ENCODE measurements at regions not wholly inside any gene's neighbourhood (a gene's known extent, or its start where the extent isn't known, plus 50 kb on each side); places are given as distances from the start of the nearest gene placed in this dataset.

DNA sequence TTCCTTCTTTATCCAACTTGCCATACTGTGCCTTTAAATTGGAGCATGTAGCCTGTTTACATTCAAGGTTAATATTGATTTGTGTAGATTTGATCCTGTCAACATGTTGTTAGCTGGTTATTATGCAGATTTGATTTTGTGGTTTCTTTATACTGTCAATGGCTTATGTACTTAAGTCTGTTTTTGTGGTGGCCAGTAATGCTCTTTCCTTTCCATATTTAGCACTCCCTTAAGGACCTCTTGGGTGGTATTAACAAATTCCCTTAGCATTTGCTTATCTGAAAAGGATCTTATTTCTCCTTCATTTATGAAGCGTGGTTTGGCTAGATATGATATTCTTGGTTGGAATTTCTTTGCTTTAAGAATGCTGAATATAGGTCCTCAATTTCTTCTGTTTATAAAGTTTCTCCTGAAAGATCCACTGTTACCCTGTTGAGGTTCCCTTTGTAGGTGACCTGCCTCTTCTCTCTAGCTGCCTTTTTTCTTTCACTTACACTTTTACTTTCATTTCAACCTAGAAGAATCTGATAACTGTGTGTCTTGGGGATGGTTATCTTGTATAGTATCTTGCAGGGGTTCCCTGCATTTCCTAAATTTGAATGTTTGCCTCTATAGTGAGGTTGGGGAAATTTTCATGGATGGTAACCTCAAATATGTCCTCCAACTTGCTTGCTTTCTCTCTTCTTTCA, 86.9 kb upstream of the NEGR1 start:
- DNase-seq, result no peak
- TF ChIP-seq, protein P1, sequence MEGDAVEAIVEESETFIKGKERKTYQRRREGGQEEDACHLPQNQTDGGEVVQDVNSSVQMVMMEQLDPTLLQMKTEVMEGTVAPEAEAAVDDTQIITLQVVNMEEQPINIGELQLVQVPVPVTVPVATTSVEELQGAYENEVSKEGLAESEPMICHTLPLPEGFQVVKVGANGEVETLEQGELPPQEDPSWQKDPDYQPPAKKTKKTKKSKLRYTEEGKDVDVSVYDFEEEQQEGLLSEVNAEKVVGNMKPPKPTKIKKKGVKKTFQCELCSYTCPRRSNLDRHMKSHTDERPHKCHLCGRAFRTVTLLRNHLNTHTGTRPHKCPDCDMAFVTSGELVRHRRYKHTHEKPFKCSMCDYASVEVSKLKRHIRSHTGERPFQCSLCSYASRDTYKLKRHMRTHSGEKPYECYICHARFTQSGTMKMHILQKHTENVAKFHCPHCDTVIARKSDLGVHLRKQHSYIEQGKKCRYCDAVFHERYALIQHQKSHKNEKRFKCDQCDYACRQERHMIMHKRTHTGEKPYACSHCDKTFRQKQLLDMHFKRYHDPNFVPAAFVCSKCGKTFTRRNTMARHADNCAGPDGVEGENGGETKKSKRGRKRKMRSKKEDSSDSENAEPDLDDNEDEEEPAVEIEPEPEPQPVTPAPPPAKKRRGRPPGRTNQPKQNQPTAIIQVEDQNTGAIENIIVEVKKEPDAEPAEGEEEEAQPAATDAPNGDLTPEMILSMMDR (IDR thresholded peaks at IDR 0.05; ENCODE audit: low read depth, low read length), result no peak

DNA sequence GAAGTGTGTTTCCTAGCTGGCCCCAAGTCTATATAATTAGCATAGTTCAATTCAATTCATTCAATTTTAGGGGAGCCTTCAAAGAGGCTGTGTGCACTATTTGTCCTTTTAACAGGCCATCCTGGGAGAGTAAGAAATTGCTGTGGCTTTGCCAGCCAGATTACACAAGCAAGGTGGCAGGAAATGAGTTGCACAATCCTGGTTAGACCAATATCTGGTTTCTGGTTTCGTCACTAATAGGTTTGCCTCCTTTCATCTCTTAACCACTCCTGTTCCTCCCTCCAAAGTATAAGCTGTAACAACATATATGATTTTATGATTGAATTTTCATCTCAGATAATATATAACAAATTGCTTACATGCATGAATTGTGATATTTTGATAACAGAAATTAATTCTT, 84.1 kb upstream of the NEGR1 start:
- TF ChIP-seq, protein P1 (IDR thresholded peaks at IDR 0.05; ENCODE audit: low read depth, low read length), result no peak
- no peak for DNase-seq

More for the DNA sequence above, 86.9 kb upstream of the NEGR1 start:
- Histone ChIP-seq H3K4me1 (no peaks in the 10 kb centered on the region), H3K36me3 (no peaks in the 10 kb centered on the region), H3K4me3 (ENCODE audit: low read depth, low read length) (no peak overlapping the region), H3K9me3 (no peaks in the 10 kb centered on the region), H3K27me3 (no peaks in the 10 kb centered on the region)

DNA sequence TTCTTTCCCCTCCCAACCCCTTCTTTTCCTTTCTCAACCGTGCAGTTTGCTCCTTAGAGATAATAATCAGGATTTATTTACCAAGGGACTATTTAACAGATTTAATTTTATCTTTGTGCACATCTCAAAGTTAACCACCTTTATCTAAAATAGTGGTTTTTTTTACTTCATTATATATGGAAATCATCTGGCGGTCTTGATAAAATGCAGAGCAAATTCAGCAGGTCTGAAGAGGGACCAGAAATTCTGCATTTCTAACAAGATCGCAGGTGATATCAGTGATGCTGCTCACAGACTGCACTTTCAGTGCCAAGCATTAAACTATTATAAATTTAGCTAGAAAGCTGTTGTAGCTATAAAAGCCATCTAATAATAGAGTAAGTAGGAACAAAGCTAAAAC, 83.4 kb upstream of the NEGR1 start:
- no peak overlapping the region for H3K4me3 ChIP-seq (ENCODE audit: low read depth, low read length)
- TF ChIP-seq, protein P1 (IDR thresholded peaks at IDR 0.05; ENCODE audit: low read depth, low read length), result no peak
- H3K9me3 ChIP-seq, result no peaks in the 10 kb centered on the region
- H3K4me1 ChIP-seq, result no peaks in the 10 kb centered on the region
- no peaks in the 10 kb centered on the region for H3K36me3 ChIP-seq
- no peak for DNase-seq
- H3K27me3 ChIP-seq, result no peaks in the 10 kb centered on the region

More for the DNA sequence above, 84.1 kb upstream of the NEGR1 start:
- Histone ChIP-seq H3K27me3 (no peaks in the 10 kb centered on the region), H3K4me3 (ENCODE audit: low read depth, low read length) (no peak overlapping the region), H3K36me3 (no peaks in the 10 kb centered on the region), H3K9me3 (no peaks in the 10 kb centered on the region), H3K4me1 (no peaks in the 10 kb centered on the region)

DNA sequence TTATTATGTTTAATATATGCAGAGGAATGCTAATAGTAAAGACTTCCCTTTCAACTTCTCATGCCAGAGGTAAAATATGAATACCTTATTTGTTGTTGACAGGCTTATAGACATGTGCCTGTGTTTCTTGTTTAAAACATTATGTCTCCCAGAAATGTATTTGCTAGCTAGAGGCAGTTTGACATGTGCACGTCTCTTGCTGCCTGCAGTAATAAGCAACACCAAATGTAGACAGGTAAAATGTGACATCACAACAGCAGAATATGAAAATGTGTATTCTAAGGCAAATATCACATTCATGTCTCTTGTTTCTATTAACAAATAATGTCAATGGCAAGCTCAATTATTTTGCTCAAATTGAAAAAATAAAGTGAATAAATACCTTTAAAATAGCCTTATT, 80.2 kb upstream of the NEGR1 start:
- Histone ChIP-seq H3K36me3 (no peaks in the 10 kb centered on the region), H3K27me3 (no peaks in the 10 kb centered on the region), H3K9me3 (no peaks in the 10 kb centered on the region), H3K4me3 (ENCODE audit: low read depth, low read length) (no peak overlapping the region), H3K4me1 (no peaks in the 10 kb centered on the region)
- TF ChIP-seq, protein P1 (IDR thresholded peaks at IDR 0.05; ENCODE audit: low read depth, low read length), result no peak
- DNase-seq, result no peak

DNA sequence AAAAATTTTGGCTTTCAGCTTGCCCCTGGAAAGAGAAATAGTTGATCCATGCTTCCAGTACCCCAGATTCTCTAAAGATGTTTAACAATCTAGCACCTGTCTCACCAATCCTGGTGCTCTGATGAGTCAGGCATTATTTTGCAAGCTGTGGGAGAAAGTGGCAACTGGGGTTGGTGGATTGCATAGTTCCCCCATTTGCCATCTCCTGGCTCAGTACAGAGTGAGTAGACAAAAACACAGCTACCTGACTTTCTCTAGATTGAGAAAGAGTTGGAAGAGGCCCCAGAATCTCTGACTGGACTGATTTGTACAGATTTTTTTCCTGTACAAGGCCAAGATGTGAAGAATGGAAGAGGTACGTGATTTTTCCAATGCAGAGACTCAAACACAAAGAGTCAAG, 75.1 kb upstream of the NEGR1 start:
- Histone ChIP-seq H3K27me3 (no peaks in the 10 kb centered on the region), H3K36me3 (no peaks in the 10 kb centered on the region), H3K4me1 (no peaks in the 10 kb centered on the region), H3K4me3 (ENCODE audit: low read depth, low read length) (no peak overlapping the region), H3K9me3 (no peaks in the 10 kb centered on the region)
- TF ChIP-seq, protein P1 (IDR thresholded peaks at IDR 0.05; ENCODE audit: low read depth, low read length), result no peak
- DNase-seq, result no peak

DNA sequence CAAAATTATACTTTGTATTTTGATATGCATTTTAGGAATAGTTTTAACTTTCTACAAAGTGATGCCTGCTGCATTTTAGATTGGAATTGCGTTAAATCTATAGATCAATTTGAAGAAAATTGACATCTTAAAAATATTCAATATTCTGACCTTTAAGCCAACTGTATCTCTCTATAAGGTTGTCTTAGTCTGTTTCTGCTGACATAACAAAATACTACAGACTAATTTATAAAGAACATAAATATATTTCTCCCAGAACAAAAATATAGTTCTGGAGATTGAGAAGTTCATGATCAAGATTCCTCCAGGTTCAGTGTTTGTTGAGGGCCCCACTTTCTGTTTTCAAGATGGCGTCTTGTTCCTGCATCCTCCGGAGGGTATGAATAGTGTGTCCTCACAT, 73.6 kb upstream of the NEGR1 start:
- Histone ChIP-seq H3K4me3 (ENCODE audit: low read depth, low read length) (no peak overlapping the region), H3K27me3 (no peaks in the 10 kb centered on the region), H3K36me3 (no peaks in the 10 kb centered on the region), H3K9me3 (no peaks in the 10 kb centered on the region), H3K4me1 (no peaks in the 10 kb centered on the region)
- TF ChIP-seq, protein P1 (IDR thresholded peaks at IDR 0.05; ENCODE audit: low read depth, low read length), result no peak
- no peak for DNase-seq
